GOT3 (cell line): ENCODE measurements at regions not wholly inside any gene's neighbourhood (a gene's known extent, or its start where the extent isn't known, plus 50 kb on each side); places are given as distances from the start of the nearest gene placed in this dataset.

ENCODE experiments used
- DNase-seq: peaks from one replicate; lab custom pipeline; 2025; ENCODE audit warnings: mixed read lengths; lab: John Stamatoyannopoulos, UW

GRCh38 chr1:235027076-235027861 is 101.4 kb downstream of the TOMM20 start:
- DNase-seq: no peak

- DNase-seq: no peak
Observed at GRCh38 chr1:235025422-235025984, 103.1 kb downstream of the TOMM20 start.

GRCh38 chr1:235024711-235025421 is 103.8 kb downstream of the TOMM20 start:
- DNase-seq: no peak

- DNase-seq: no peak
Observed at GRCh38 chr1:235023711-235024439, 104.8 kb downstream of the TOMM20 start.

- no peak for DNase-seq
Observed at GRCh38 chr1:235022981-235023710, 105.5 kb downstream of the TOMM20 start.

GRCh38 chr1:235022341-235022980 is 106.2 kb downstream of the TOMM20 start:
- no peak for DNase-seq

GRCh38 chr1:235021815-235022214 is 106.8 kb downstream of the TOMM20 start:
- no peak for DNase-seq

- no peak for DNase-seq
Observed at GRCh38 chr1:235021321-235021720, 107.3 kb downstream of the TOMM20 start.

- DNase-seq: no peak
Observed at GRCh38 chr1:235019961-235020360, 108.7 kb downstream of the TOMM20 start.

- DNase-seq: no peak
Observed at GRCh38 chr1:235019471-235019870, 109.2 kb downstream of the TOMM20 start.

GRCh38 chr1:235018720-235019444 is 109.8 kb downstream of the TOMM20 start:
- no peak for DNase-seq

GRCh38 chr1:235018161-235018560 is 110.5 kb downstream of the TOMM20 start:
- peak; percentile 48 for DNase-seq

GRCh38 chr1:235017719-235018118 is 110.9 kb downstream of the TOMM20 start:
- no peak for DNase-seq

- no peak for DNase-seq
Observed at GRCh38 chr1:235017191-235017590, 111.4 kb downstream of the TOMM20 start.

GRCh38 chr1:235015291-235015985 is 113.2 kb downstream of the TOMM20 start:
- no peak for DNase-seq

GRCh38 chr1:235014756-235015155 is 113.9 kb downstream of the TOMM20 start:
- DNase-seq: no peak

GRCh38 chr1:235013512-235013911 is 115.1 kb downstream of the TOMM20 start:
- no peak for DNase-seq

- DNase-seq: no peak
Observed at GRCh38 chr1:235012436-235013210, 116.0 kb downstream of the TOMM20 start.
